ENCODE measurements at regions not wholly inside any gene's neighbourhood (a gene's known extent, or its start where the extent isn't known, plus 50 kb on each side); places are given as distances from the start of the nearest gene placed in this dataset.

DNA sequence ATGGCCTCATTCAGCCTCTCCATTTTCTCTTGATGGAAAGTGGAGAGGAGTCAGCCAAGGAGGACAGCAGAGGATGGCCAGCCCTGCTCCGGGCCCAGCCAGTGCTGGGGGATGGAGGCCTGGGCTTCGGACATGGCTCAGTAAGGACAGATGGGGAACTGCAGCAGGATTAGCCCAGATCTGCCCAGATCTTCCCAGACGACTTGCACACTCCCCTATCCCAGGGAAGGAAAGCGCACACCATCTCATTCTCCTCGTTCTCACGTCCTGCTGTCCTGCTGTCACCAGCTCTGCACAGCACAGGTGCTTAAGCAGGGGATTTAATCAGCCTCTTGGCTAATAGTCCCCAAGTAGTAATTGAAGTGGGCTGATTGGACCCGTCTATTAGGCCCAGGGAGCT is 100.2 kb upstream of the SDK2 start:
- Histone ChIP-seq H3K4me3 (no peak overlapping the region), H3K36me3 (no peaks in the 10 kb centered on the region), H3K27me3 (peaks cover 0 to 48% of the 10 kb centered on the region in 2 donors), H3K4me1 (no peaks in the 10 kb centered on the region), H3K9me3 (peaks cover 0 to 8% (median 0%) of the 10 kb centered on the region in 4 donors), H3K27ac (no peak overlapping the region)
- 73 to 89% methylated on average over 7 of the region's 7 CpGs for WGBS, 2 donors
- DNase-seq (ENCODE audit: low spot score in 2 of 2): no peak
- TF ChIP-seq, protein P1, sequence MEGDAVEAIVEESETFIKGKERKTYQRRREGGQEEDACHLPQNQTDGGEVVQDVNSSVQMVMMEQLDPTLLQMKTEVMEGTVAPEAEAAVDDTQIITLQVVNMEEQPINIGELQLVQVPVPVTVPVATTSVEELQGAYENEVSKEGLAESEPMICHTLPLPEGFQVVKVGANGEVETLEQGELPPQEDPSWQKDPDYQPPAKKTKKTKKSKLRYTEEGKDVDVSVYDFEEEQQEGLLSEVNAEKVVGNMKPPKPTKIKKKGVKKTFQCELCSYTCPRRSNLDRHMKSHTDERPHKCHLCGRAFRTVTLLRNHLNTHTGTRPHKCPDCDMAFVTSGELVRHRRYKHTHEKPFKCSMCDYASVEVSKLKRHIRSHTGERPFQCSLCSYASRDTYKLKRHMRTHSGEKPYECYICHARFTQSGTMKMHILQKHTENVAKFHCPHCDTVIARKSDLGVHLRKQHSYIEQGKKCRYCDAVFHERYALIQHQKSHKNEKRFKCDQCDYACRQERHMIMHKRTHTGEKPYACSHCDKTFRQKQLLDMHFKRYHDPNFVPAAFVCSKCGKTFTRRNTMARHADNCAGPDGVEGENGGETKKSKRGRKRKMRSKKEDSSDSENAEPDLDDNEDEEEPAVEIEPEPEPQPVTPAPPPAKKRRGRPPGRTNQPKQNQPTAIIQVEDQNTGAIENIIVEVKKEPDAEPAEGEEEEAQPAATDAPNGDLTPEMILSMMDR (IDR thresholded peaks at IDR 0.05): no peak
- TF ChIP-seq POLR2A (IDR thresholded peaks at IDR 0.05) (no peak), EP300 (IDR thresholded peaks at IDR 0.05) (no peak)

DNA sequence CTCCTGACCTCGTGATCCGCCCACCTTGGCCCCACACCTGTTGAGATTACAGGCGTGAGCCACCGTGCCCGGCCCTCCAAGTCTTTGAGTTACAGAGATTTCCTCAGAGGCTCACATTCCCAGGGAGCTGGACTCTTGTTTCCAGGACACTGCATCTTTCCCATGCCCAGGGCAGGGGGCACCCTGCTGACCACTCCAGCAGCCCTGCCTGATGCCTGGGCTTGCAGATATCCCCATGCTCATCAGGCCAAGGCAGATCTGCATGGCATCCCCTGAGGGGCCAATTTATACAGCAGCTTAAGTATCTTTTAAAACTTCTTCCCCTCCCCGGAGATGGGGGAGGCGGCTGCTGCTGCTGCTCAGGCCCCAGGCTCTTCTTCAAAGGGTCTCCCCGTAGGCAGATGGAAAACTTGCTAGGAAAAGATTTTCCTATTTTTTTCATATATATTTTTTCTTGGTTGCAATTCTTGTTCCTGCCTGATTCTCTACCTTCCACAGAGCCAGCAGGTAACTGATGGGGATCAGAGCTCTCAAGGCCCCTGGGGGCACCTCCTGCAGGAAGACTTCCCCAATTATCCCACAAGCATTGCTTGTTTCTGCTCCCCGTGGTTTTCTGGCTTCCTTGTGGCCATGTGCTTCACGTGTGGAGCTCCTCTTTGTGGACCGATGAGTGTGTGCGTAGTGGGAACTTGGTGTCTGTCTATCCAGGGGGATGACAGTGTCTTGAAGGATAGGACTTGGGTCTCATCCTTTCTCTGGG is 102.2 kb upstream of the SDK2 start:
- Histone ChIP-seq H3K9me3 (peaks cover 0 to 8% (median 0%) of the 10 kb centered on the region in 4 donors), H3K27ac (no peak overlapping the region), H3K4me3 (no peak overlapping the region), H3K4me1 (no peaks in the 10 kb centered on the region), H3K27me3 (peaks cover 0 to 30% of the 10 kb centered on the region in 2 donors), H3K36me3 (no peaks in the 10 kb centered on the region)
- TF ChIP-seq, protein P1 (IDR thresholded peaks at IDR 0.05): no peak
- TF ChIP-seq POLR2A (IDR thresholded peaks at IDR 0.05) (no peak), EP300 (IDR thresholded peaks at IDR 0.05) (no peak)
- WGBS, 2 donors: 65 to 71% methylated on average over 12 of the region's 12 CpGs
- no peak for DNase-seq (ENCODE audit: low spot score in 2 of 2)

DNA sequence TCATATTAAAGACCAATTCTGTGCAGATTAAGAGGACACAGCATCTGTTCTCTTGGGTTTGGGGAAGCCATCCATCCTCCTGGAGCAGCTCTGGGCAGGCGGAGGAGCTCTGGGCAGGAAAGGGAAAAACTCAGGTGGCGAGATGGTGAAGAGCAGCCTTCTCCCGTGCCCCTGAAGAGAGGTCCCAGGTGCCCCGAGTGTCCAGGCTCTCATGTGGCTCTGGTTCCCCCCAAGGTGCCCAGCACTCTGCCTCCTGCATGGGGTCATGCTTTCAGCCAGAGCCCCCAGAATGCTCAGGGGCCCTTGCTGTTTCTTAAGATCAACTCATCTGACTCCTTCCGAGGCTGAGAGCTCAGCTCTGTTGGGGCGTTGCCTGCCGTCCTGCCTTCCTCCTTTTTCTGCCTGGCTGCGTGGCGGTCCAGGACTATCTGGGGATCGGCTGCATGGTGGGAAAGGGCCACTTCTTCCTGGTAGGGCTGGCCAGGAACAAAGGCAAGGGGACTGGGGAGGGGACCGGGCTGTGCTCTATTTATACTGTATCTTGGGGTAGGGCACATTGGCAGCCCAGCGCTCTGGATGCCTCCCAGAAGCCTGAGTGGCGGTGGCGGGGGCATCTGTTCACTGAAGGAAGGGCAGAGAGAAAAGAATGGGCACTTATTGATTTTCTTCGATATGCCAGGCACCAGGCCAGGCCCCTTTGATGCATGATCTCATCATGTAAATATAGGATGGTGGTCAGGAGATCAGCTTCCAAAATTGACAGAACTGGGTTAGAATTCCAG is 103.2 kb upstream of the SDK2 start:
- Histone ChIP-seq H3K4me3 (no peak overlapping the region), H3K9me3 (peaks cover 0 to 5% (median 0%) of the 10 kb centered on the region in 4 donors), H3K27me3 (peaks cover 0 to 23% of the 10 kb centered on the region in 2 donors), H3K36me3 (no peaks in the 10 kb centered on the region), H3K27ac (no peak overlapping the region), H3K4me1 (no peaks in the 10 kb centered on the region)
- TF ChIP-seq, protein P1 (IDR thresholded peaks at IDR 0.05): no peak
- no peak for TF ChIP-seq EP300 (IDR thresholded peaks at IDR 0.05)
- TF ChIP-seq POLR2A (IDR thresholded peaks at IDR 0.05): no peak
- DNase-seq (ENCODE audit: low spot score in 2 of 2): no peak
- WGBS, 2 donors: 55 to 63% methylated on average over 15 of the region's 15 CpGs

DNA sequence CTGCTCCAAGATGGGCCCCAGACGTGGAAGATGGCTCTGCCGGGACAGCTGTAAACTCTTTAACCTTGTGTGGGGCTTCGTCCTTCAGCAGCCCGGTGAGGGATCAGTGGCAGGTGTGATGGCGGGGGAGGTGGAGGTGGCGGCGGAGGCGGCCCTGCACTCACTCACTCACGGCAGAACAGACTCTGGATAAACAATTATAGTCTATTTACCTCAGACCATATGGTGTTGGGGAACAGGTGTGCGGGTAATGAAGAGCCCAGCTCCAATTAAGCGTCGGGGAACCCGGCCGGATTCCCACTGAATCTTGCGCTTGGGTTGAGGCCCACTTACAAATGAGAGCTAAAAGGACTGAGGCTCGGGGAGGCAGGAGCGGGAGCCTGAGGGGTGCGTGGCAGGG is 104.3 kb upstream of the SDK2 start:
- WGBS, 2 donors: 74 to 82% methylated on average over 17 to 18 of the region's 18 CpGs
- Histone ChIP-seq H3K4me3 (no peak overlapping the region), H3K27me3 (peaks cover 0 to 20% of the 10 kb centered on the region in 2 donors), H3K9me3 (no peaks in the 10 kb centered on the region), H3K27ac (no peak overlapping the region), H3K4me1 (no peaks in the 10 kb centered on the region), H3K36me3 (no peaks in the 10 kb centered on the region)
- TF ChIP-seq EP300 (IDR thresholded peaks at IDR 0.05): no peak
- no peak for TF ChIP-seq POLR2A (IDR thresholded peaks at IDR 0.05)
- TF ChIP-seq, protein P1 (IDR thresholded peaks at IDR 0.05): no peak
- DNase-seq (ENCODE audit: low spot score in 2 of 2): no peak

DNA sequence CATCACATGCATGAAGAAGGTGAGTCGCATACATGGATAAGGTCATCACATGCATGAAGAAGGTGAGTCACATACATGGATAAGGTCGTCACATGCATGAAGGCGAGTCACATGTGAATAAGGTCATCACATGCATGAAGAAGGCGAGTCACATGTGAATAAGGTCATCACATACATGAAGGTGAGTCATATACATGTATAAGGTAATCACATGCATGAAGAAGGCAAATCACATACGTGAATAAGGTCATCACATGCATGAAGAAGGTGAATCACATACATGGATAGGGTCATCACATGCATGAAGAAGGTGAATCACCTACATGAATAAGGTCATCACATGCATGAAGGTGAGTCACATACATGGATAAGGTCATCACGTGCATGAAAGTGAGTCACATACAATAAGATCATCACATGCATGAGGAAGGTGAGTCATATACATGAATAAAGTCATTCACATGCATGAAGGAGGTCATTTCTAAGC is 105.1 kb upstream of the SDK2 start:
- no peaks in the 10 kb centered on the region for H3K9me3 ChIP-seq
- peaks cover 0 to 26% of the 10 kb centered on the region in 2 donors for H3K27me3 ChIP-seq
- TF ChIP-seq POLR2A (IDR thresholded peaks at IDR 0.05) (no peak), EP300 (IDR thresholded peaks at IDR 0.05) (no peak)
- TF ChIP-seq, protein P1 (IDR thresholded peaks at IDR 0.05): no peak
- no peak overlapping the region for H3K27ac ChIP-seq
- no peak for DNase-seq (ENCODE audit: low spot score in 2 of 2)
- no peaks in the 10 kb centered on the region for H3K36me3 ChIP-seq
- no peak overlapping the region for H3K4me3 ChIP-seq
- WGBS, 2 donors: 75 to 77% methylated on average over 6 of the region's 6 CpGs
- H3K4me1 ChIP-seq: no peaks in the 10 kb centered on the region

All from tibial nerve (tissue), 4 donors.